Iris pigment epithelial cell (primary cell): ENCODE measurements at regions not wholly inside any gene's neighbourhood (a gene's known extent, or its start where the extent isn't known, plus 50 kb on each side); places are given as distances from the start of the nearest gene placed in this dataset.

ENCODE experiments used
- DNase-seq: peaks from one replicate; pipeline ENCODE4 v3.0.0-alpha.2; 2011; ENCODE audit warnings: low read depth

DNA sequence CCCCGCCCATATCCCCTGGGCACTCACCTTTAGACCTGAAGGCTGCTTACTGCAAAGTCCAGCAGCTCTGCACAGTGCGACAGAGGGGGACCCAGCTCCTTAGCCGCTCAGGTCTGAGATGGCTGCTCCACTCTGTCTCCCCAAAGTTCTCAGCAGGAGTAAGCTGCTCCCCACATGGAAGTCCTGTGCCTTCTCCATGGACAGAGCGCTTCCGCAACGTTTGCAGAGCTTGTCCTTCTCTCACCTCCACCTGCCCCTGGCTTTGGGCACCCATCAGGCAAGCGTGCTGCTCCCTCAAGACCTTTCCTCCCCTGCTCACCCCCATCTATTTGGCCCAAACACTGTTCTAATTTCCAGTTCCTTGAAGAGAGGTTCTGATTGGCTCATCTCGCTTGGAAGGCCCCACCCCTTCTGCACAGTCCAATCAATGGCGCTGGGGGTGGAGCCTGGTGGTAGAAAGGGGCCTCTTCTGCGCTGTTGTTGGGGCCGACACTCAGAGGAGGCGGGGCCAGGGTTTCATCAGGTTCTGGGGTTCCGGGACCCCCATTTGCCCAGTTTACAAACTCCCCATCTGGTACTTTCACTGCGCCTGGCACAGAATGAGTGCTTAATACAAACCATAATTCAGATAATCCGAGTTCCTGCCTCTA, 137.2 kb downstream of the CYLD start:
- DNase-seq = no peak

DNA sequence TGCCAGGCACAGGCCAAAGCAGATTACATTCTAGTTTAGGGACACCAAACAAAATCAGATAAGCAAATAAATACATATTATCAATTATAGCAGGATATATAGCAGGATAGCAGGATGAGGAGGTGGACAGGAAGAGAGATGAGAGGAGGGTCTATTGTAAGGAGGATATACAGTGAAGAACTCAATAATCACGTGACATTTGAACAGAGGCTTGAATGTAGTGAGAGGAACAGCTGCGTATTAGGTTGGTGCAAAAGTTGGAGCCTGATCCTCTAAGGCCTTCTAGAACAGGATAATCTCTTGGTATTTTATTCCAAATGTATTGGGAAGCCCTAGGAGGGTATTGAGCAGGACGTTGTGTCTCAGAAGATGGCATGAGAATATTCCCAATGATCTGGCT, 136.7 kb downstream of the CYLD start:
- no peak for DNase-seq

DNA sequence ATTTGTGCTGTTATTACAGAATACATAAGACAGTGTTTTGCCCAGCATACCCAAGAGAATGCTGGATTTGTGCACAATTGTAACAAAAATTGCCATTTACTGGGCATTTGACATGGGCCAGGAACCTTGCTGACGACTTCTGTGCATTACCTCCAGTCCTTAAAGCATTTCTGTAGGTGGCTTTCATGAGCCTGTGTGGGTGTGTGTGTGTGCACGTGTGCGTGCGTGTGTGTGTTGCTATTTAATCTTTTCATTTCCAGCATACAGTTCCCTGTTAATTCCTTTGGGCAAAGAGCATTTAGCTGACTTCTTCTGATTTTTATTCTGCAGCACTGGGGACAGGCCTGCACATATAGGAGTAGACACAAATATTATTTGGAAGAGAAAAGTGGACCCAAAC, 134.4 kb downstream of the CYLD start:
- DNase-seq = no peak

DNA sequence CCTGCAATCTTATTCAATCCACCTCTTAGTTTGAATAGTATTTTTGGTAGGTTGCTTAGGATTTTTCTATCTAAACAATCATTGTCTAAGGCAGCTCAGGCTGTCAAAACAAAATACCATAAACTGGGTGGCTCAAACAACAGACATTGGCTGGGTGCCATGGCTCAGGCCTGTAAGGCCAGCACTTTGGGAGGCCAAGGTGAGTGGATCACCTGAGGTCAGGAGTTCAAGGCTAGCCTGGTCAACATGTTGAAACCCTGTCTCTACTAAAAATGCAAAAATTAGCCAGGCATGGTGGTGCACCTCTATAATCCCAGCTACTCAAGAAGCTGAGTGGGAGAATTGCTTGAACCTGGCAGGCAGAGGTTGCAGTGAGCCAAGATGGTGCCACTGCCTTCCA, 126.7 kb downstream of the CYLD start:
- DNase-seq = no peak

DNA sequence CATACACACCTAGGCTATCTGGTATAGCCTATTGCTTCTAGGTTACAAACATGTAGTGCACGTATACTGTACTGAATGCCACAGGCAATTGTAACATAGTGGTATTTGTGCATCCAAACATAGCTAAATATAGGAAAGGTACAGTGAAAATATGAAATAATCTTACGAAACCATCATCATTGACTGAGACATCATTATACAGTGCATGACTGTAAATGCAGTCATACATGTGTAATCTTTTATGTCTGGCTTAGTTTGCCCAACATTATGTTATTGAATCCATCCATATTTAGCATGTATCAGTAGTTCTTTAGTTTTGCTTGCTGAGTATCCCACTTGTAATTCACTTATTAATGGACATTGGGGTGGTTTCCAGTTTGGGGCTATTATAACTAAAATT, 124.9 kb downstream of the CYLD start:
- no peak for DNase-seq

DNA sequence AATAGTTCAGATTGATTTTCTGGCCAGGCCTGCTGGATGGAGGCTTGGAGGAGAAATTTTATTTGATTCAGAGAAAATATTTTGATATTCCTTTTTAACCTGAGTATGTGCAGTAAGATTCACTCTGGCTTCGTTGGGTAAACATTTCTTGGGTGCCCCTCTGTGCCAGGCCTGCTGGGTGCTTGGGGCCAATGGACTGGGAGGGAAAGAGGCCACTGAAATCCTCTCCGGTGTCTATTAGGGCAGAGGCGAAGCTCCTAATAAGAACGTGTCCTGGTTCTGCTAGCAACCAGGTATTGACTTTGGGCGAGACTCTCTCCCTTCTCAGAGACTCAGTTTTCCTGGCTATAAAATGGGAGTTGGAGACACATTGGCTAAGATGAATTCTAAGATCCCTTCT, 122.5 kb downstream of the CYLD start:
- no peak for DNase-seq

DNA sequence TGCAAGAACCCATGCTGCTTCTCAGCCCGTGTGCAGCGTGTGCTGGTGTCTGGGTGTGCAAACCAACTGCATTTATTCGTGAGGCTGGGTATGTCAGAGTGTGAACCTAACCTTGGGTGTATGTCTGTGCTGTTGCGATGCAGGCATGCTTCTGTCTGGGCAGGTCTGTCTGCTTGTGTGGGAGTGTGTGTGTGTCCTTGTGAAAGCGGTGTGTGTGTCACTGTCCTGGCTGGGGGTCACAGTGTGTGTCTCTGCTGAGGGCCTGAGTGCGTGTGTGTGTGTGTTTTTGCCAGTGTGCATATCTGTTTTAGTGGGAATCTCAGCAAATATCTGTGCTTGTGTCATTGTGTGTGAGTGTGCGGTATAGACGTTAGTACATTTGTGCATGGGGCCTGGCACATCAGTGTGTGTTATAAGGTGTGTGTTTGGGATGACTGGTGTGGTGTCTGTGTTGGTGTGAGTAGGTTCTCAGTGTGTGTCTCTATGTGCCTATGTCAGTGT, 121.8 kb downstream of the CYLD start:
- DNase-seq = no peak

DNA sequence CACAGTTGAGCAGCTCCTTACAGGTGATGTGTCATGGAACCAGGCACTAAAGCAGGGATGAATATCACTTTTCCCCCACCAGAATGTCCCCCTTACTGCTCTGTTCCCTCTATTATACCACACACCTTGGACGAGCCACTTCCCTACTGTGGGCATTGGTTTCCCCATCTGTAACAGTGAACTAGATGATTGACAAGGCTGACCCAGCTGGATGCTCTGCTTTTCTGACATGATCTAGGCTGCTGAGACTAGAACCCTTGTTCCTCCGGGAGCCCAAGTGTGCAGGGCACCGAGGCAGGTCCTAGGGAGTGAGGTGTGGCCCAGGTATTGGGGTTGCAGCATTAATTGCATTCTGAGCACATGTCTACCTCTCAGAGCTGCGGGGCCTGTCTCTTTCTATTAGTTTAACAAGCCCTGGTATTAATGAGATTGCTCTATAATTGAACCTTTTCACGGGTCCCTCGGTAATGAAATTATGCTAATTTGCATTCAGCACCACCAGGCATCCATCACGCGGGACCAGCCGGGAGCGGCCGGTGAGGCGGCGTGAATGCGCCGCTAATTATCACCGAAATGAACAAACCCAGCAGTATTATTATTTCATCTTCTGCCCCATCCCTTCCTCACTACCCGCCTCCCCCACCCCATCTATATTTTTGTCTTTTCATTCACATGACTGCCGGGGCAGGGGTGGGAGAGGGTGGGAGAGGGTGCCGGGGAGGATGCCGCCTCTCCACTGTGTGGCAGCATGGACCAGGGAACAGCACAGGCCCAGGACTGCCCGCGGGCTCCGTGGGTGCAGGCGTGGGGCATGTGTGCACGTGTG, 121.1 kb downstream of the CYLD start:
- no peak for DNase-seq

DNA sequence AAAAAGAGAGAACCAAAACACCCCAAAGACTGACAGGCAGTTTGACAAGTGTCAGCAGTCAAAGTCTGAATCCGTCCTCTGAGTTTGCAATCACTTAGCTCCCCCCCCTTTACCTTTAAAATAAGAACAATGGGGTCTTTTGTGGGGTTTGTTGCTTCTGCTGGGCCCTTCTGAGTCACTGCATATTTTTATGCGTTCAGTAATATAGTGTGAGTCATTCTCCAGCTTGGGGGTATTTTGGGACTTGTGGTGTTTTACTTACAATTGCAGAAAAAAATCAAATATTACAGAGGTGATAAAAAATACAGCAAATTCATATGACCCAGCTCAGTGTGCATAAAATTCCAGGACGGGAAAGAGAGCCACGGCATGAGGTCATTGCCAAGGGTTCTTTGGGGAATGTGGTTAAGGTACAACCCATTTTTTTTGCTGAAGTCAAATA, 120.1 kb downstream of the CYLD start:
- peak; percentile 39 for DNase-seq

DNA sequence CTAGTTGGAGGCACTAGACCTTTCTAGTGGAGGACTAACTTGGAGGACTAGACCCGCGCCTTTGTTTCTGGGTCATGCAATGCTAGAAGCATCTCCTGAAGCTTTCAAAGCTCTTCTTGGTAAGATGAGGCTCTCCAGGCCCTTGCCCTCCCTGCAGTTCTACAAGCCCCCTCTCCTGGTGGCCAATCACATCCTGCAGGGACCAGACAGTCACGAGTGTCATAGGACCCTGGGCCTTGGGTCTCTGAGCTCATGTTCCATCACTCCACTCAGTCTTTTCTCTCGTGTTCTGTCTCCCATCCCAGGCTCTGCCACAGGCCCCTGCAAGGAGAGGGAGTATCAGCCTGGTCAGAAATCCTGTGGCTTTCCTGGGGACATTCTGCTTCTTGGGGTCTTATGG, 119.6 kb downstream of the CYLD start:
- DNase-seq = no peak

DNA sequence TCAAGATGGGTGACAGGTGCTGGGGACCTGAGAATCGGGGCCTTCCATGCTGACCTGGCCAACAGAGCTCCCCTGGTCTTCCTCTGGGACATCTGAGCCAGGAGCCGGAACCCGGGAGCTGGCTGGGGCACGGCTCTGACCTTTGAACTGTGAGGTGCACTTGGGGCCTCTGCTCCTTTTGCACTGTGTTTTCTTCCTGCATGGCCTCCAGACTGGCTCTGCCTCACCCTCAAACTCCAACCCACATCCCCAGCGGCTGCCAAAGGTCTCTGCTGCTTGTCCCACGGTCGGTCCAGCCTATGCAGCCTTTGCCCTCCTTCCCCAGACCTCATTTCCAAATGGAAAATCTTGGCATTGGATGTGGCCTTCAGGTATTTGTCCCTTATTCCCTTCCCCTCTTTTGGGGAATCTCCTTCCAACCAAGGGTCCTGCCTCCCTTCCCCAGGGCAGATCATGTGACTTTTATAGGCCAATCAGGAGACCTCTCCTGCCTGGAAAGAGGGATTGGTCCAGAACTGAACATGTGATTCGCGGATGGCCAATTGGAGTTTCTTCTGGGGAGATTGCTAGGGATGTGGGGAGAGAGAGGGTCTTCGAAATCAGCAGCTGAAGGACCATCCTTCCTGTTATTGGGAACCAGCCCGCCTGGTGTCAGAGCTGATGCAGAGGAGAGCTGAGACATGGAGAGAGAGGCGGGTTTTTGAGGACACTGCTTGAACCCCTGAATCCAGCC, 117.9 kb downstream of the CYLD start:
- no peak for DNase-seq

DNA sequence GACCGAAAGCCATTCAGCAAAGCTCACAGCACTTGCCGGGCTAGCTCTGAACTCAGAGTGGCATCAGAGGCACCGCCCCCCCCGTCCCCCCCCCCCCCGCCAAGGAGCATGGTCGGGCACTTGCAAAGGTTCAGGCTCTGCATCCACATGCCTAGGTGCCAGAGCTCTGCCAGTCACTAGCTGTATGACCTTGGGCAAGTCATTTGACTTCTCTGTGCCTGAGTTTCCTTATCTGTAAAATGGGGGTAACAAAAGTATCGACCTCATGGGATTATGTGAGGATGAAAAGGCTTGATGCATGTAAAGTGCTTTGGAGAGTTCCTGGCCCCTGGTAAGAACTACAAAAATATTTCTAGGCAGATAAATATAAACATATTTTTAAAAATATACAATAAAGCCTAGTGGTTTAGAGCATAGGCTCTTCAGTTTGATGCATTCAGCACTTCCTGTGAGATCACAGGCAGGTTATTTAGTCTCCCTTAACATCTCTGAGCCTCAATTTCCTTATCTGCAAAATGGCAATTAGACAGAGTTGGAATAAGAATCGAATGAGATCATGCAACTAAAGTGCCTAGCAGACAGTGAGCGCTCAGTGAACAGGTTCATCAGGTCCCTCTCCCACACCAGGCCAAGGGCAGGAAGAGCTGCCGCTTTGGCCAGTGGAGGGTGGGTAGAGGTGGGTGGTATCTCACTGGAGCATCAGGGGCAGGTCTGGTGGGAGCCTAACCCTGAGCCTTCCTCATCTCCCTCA, 117.2 kb downstream of the CYLD start:
- no peak for DNase-seq

DNA sequence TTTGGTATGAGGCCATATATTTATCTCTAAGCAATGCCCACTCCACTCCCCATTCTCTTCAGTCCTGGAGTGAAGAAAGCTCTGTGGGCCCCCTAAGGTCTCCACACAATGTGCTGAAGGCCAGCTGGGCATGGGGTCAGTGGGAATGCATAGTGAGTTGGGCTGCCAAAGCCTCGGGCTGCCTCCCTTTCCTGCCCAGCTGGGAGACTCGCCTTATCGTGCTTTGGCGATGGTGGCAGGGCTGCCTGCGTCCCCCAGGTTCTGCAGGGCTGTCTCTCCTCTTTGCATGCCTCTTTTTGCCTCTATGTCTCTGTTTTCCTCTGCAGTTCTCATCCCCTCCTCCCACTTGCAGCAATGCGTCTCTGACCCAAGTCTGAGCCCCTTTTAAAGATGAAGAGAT, 116.5 kb downstream of the CYLD start:
- DNase-seq = no peak

DNA sequence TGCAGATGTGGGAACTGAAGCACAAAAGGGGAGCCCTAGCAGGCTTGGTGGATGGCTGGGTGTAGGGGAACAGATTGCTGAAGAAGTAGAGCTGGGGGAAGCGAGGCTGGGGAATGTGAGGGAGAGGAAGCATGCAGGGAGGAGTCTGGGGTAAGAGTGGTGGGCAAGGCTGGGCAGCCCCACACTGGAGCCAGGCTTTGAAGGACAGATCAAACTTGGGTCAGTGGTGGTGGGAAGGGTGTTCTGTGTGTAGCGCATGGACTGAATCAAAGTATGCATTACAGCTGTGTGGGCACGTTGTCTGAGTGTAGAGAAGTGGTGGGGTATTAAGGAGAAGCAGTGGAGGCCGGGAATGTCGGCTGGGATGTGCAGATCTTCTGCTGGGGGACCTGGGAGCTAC, 116.0 kb downstream of the CYLD start:
- no peak for DNase-seq

DNA sequence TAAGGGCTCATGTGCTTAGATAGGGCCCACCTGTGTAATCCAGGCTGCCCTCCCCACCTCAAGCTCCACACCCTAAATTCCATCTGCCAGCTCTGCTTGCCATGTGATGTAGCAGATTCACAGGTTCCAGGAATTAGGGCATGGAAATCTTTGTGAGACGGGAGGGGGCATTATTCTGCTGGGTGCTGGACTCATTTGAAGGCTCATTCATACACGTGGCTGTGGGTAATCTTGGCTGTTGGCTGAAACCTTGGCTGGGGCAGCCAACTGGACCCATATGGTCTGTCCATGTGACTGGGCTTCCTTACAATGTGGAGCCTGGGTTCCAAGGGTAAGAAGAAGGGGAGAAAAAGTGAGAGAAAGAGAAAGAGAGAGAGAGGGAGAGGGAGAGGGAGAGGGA, 115.1 kb downstream of the CYLD start:
- DNase-seq = no peak

DNA sequence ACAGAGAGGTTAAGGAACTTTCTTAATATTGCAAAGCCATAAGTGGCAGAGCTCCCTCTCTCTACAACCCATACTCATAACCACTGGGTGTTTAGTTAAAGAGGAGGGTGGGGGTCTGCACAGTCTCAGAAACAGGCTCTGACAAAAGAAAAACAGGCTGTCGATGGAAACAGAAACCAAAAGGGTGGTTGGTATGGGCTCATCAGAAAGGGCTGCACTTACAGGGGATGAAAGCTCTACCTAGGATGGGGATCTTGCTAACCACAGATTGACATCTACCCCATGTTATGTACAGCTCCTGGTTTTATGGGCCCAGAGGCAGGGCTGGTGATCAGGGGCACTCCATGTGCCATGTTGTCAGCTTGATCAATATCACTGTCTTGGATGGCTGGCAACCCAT, 111.4 kb downstream of the CYLD start:
- no peak for DNase-seq
